K562 (cell line): ENCODE measurements at regions not wholly inside any gene's neighbourhood (a gene's known extent, or its start where the extent isn't known, plus 50 kb on each side); places are given as distances from the start of the nearest gene placed in this dataset.

ENCODE experiments used
- ATAC-seq: fragments of 200-7000 bp; cut with Tn5 transposase; 3 replicates; pipeline ENCODE4 v1.9.1; 2020; ENCODE audit warnings: moderate library complexity
- BruUV-seq: library from RNA; stranded (reverse); fragments of 400-500 nt; replicated peaks from 2 replicates; lab custom pipeline; 2021; lab: Mats Ljungman, UMichigan
- CTCF ChIA-PET: fragments of 300-600 bp; formaldehyde crosslinking; extraction: SDS; loops from one replicate; lab custom pipeline; 2021; ENCODE audit warnings: low intra/inter-chr PET ratio; lab: Yijun Ruan, JAX
- POLR2A ChIA-PET: fragments of 300-600, 350-650 bp; sonication (Branson Sonifier 250); formaldehyde crosslinking; extraction: SDS; loops from one replicate; lab custom pipeline; 2021; ENCODE audit warnings: antibody characterized with exemption, inconsistent platforms; lab: Yijun Ruan, JAX
- DNase-seq, 4 experiments: peaks; one replicate each; pipeline versions ENCODE4 v3.0.0 to v3.0.0-alpha.2; 2011 to 2018; ENCODE audit warnings: low spot score in 3 of 4, mixed read lengths in 3 of 4; ENCODE audit errors: extremely low read depth in 1 of 4
- FAIRE-seq: peaks from 2 replicates; lab custom pipeline; 2011; peaks lifted over from hg19 to GRCh38; lab: Jason Lieb, UNC
- H2AFZ ChIP-seq: 2 replicates; pipeline ENCODE4 v1.6.0; 2011; ENCODE audit warnings: low read depth, low read length, control low read depth, inconsistent platforms
- H3K27ac ChIP-seq: fragments of 200-600 bp; 3 replicates; pipeline ENCODE4 v1.8.0; 2011; ENCODE audit warnings: low read depth, mild to moderate bottlenecking, control low read depth, inconsistent platforms, low read length, moderate library complexity, mixed read lengths; ENCODE audit errors: extremely low read depth
- H3K27me3 ChIP-seq, 2 experiments: fragments of 300-600 bp in 1 of 2; 2 replicates in 1 of 2; 3 replicates in 1 of 2; pipeline versions ENCODE4 v1.6.0 to v1.8.0; 2011; ENCODE audit warnings: inconsistent platforms in 2 of 2, low read length in 2 of 2, mild to moderate bottlenecking in 1 of 2, mixed read lengths in 1 of 2, moderate library complexity in 1 of 2; ENCODE audit not compliant: control insufficient read depth in 2 of 2, insufficient read depth in 2 of 2
- H3K36me3 ChIP-seq: fragments of 300-600 bp; 3 replicates; pipeline ENCODE4 v1.8.0; 2011; ENCODE audit warnings: mild to moderate bottlenecking, low read length, inconsistent platforms; ENCODE audit not compliant: control insufficient read depth, insufficient read depth
- H3K4me1 ChIP-seq, 2 experiments: fragments of 200-600 bp in 1 of 2; replicated peaks in 1 of 2; 2 replicates in 1 of 2; 3 replicates in 1 of 2; pipeline versions ENCODE4 v1.5.1 to v1.8.0; 2011; ENCODE audit warnings: inconsistent platforms in 2 of 2, low read length in 2 of 2, mild to moderate bottlenecking in 1 of 2, mixed read lengths in 1 of 2, moderate library complexity in 1 of 2; ENCODE audit not compliant: control insufficient read depth in 2 of 2, insufficient read depth in 2 of 2
- H3K4me2 ChIP-seq: 2 replicates; pipeline ENCODE4 v1.6.1; 2011; ENCODE audit warnings: low read length, control low read depth, inconsistent platforms, mixed read lengths; ENCODE audit not compliant: insufficient read depth
- H3K4me3 ChIP-seq: fragments of 200-600 bp; sonication (generic), shearing (Covaris generic); 2 replicates; pipeline ENCODE4 v1.5.1; 2016; ENCODE audit warnings: control low read depth, inconsistent platforms
- H3K79me2 ChIP-seq: fragments of 200-600 bp; 3 replicates; pipeline ENCODE4 v1.8.0; 2011; ENCODE audit warnings: low read length, inconsistent platforms; ENCODE audit not compliant: control insufficient read depth, insufficient read depth
- H3K9ac ChIP-seq, 2 experiments: 2 replicates each; pipeline versions ENCODE4 v1.6.0 to v1.6.1; 2011; ENCODE audit warnings: low read depth in 2 of 2, low read length in 2 of 2, control low read depth in 1 of 2, inconsistent platforms in 1 of 2, mild to moderate bottlenecking in 1 of 2, mixed read lengths in 1 of 2; ENCODE audit not compliant: insufficient read depth in 1 of 2
- H3K9me1 ChIP-seq: one replicate; pipeline ENCODE4 v1.6.0; 2011; ENCODE audit warnings: inconsistent platforms, mild to moderate bottlenecking, low read length, moderate library complexity; ENCODE audit not compliant: control insufficient read depth, insufficient read depth
- H3K9me3 ChIP-seq: replicated peaks from 2 replicates; pipeline ENCODE4 v1.5.1; 2011; ENCODE audit warnings: low read depth, low read length, inconsistent platforms; ENCODE audit not compliant: control insufficient read depth, insufficient read depth
- H4K20me1 ChIP-seq: replicated peaks from 2 replicates; pipeline ENCODE4 v1.6.1; 2011; ENCODE audit warnings: low read length, inconsistent platforms, mixed read lengths; ENCODE audit not compliant: control insufficient read depth, insufficient read depth
- ELF4 ChIP-seq: fragments of 450-650 bp; formaldehyde crosslinking; IDR thresholded peaks from 2 replicates; pipeline ENCODE4 v1.4.0; 2022; ENCODE audit warnings: missing genetic modification characterization
- MAFF ChIP-seq: IDR thresholded peaks from 2 replicates; pipeline ENCODE4 v1.6.1; 2012; ENCODE audit warnings: low read length, improper control_type of control experiment
- MXI1 ChIP-seq: IDR thresholded peaks from 2 replicates; pipeline ENCODE4 v1.6.1; 2011; ENCODE audit warnings: low read depth, mild to moderate bottlenecking, improper control_type of control experiment, low read length
- PHB ChIP-seq: fragments of 250-450 bp; sonication (Bioruptor Pico); IDR thresholded peaks from 2 replicates; pipeline ENCODE4 v1.5.0; 2021
- POLR2AphosphoS5 ChIP-seq: IDR thresholded peaks from 2 replicates; pipeline ENCODE4 v1.6.1; 2011; ENCODE audit warnings: mild to moderate bottlenecking, low read depth, low read length, moderate library complexity; ENCODE audit not compliant: control insufficient read depth, insufficient read depth
- TFAM ChIP-seq: fragments of 250-450 bp; sonication (Bioruptor Pico); conservative IDR thresholded peaks from 2 replicates; pipeline ENCODE4 v1.5.0; 2021; ENCODE audit warnings: mild to moderate bottlenecking, moderate library complexity
- USF2 ChIP-seq: sonication (generic); formaldehyde crosslinking; IDR thresholded peaks from 2 replicates; pipeline ENCODE4 v1.5.0; 2020; ENCODE audit warnings: missing genetic modification reagents
- ZNF3 ChIP-seq: fragments of 250-450 bp; sonication (Bioruptor Pico); IDR thresholded peaks from 2 replicates; pipeline ENCODE4 v1.5.0; 2021; ENCODE audit warnings: mild to moderate bottlenecking, moderate library complexity
- ZNF696 ChIP-seq: fragments of 250-450 bp; sonication (Bioruptor Pico); conservative IDR thresholded peaks from 2 replicates; pipeline ENCODE4 v1.4.0; 2020; ENCODE audit warnings: mild to moderate bottlenecking, moderate library complexity
- whole genome bisulfite sequencing: fragments of 100-300 bp; shearing (Covaris generic); methylation state at CpG from one replicate; pipeline ENCODE4 v1.1.6; 2016; ENCODE audit warnings: low coverage, mixed read lengths; ENCODE audit not compliant: insufficient coverage; ENCODE audit errors: missing lambda C conversion rate; 5-methylcytosine and 5-hydroxymethylcytosine counted together
- in situ Hi-C: fragments of 300-500 bp; cut with MboI; formaldehyde crosslinking; loops from 4 replicates; pipeline ENCODE4 v1.15.0; 2018; ENCODE audit warnings: inconsistent platforms, mixed read lengths
- intact Hi-C: fragments of 100-400 bp; cut with micrococcal nuclease; formaldehyde crosslinking; loops from 2 replicates; pipeline ENCODE4 v1.14.2; 2022
- TF ChIP-seq, protein P1 (sequence below): sonication (generic); formaldehyde crosslinking; IDR thresholded peaks from 2 replicates; pipeline ENCODE4 v1.8.1; 2023; ENCODE audit warnings: mild to moderate bottlenecking, missing genetic modification reagents

DNA sequence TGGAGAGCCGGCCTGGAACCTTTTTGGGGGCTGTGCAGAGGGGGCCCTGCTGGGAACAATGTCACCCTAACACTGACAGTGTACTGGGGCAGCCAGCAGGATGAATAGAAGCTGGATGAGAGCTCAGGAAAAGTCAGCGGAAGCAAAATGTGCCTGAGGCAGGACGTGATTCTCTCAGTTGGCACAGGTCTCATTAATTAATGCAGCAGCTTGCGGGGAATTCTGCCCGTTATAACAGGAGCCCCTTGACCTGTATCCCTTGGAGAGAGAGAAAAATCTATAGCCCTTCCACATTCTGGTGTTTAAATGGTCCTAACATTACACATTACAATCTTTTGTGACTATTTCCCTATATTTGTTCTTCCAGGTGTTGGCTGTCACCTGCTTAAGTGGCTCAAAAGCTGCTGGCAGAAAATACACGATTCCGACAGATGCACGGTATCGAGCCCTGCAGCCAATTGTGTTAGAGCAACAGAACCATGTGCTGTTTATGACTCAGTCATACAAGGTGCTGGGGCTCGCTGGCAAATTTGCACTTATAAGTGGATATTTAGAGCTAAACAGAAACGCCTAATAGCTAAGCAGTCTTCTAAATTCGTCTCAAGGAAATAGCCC lies 854.7 kb downstream of the AACS start:
- ChIA-PET CTCF (no interaction called here), POLR2A (no interaction called here)
- H3K4me3 ChIP-seq: no peak overlapping the region
- no peaks in the 10 kb centered on the region for H3K4me1 ChIP-seq
- in situ Hi-C loops: no loop called here
- no peak overlapping the region for H3K27ac ChIP-seq
- no peaks in the 10 kb centered on the region for H3K27me3 ChIP-seq
- no peaks in the 10 kb centered on the region for H4K20me1 ChIP-seq
- H3K79me2 ChIP-seq: no peaks in the 10 kb centered on the region
- H3K9me3 ChIP-seq: no peaks in the 10 kb centered on the region
- H2AFZ ChIP-seq: no peak overlapping the region
- no peak overlapping the region for H3K4me2 ChIP-seq
- no peaks in the 10 kb centered on the region for H3K9me1 ChIP-seq
- under 1% methylated on average over 12 of the region's 12 CpGs for WGBS
- FAIRE-seq (no peak), DNase-seq (no peak), ATAC-seq (no peak)
- BruUV-seq: no TSS peak
- TF ChIP-seq MXI1 (no peak), ELF4 (no peak), MAFF (no peak), TFAM (no peak), PHB (CRISPR knock-in tag) (no peak), USF2 (no peak), ZNF3 (no peak), ZNF696 (no peak), POLR2AphosphoS5 (no peak)
- TF ChIP-seq, protein P1, sequence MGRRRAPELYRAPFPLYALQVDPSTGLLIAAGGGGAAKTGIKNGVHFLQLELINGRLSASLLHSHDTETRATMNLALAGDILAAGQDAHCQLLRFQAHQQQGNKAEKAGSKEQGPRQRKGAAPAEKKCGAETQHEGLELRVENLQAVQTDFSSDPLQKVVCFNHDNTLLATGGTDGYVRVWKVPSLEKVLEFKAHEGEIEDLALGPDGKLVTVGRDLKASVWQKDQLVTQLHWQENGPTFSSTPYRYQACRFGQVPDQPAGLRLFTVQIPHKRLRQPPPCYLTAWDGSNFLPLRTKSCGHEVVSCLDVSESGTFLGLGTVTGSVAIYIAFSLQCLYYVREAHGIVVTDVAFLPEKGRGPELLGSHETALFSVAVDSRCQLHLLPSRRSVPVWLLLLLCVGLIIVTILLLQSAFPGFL (CRISPR knock-in tag): no peak
- H3K9ac ChIP-seq: no peak overlapping the region
- no peaks in the 10 kb centered on the region for H3K36me3 ChIP-seq
- intact Hi-C loops: no loop called here
